SIG-M5 treated with dmso at 0.1 percent for 504 hours (cell line): ENCODE measurements at regions not wholly inside any gene's neighbourhood (a gene's known extent, or its start where the extent isn't known, plus 50 kb on each side); places are given as distances from the start of the nearest gene placed in this dataset.

Source experiments
- DNase-seq: peaks from one replicate; lab custom pipeline; 2025; ENCODE audit not compliant: unreplicated experiment; lab: John Stamatoyannopoulos, UW

GRCh38 chr1:118739501-118739900 lies 248.6 kb downstream of the TBX15 start:
- no peak for DNase-seq

GRCh38 chr1:118736322-118736721 lies 251.8 kb downstream of the TBX15 start:
- DNase-seq, result no peak

- DNase-seq, result no peak
Observed at GRCh38 chr1:118717893-118718292, 270.2 kb downstream of the TBX15 start.

GRCh38 chr1:118716775-118717174 lies 271.4 kb downstream of the TBX15 start:
- DNase-seq, result no peak

- no peak for DNase-seq
Observed at GRCh38 chr1:118711356-118711755, 276.8 kb downstream of the TBX15 start.

GRCh38 chr1:118698911-118699310 lies 289.2 kb downstream of the TBX15 start:
- DNase-seq, result no peak

GRCh38 chr1:118692143-118692542 lies 296.0 kb downstream of the TBX15 start:
- DNase-seq, result no peak

- no peak for DNase-seq
Observed at GRCh38 chr1:118688891-118689290, 299.3 kb downstream of the TBX15 start.

GRCh38 chr1:118661769-118662320 lies 326.3 kb downstream of the TBX15 start:
- DNase-seq, result no peak

GRCh38 chr1:118660769-118661168 lies 327.4 kb downstream of the TBX15 start:
- no peak for DNase-seq

- DNase-seq, result no peak
Observed at GRCh38 chr1:118659646-118660045, 328.5 kb downstream of the TBX15 start.

- no peak for DNase-seq
Observed at GRCh38 chr1:118650107-118650807, 337.9 kb downstream of the TBX15 start.

GRCh38 chr1:118649369-118650106 lies 338.6 kb downstream of the TBX15 start:
- DNase-seq, result no peak

GRCh38 chr1:118636004-118636403 lies 352.1 kb downstream of the TBX15 start:
- DNase-seq, result peak; percentile 49

GRCh38 chr1:118627435-118627834 lies 360.7 kb downstream of the TBX15 start:
- DNase-seq, result no peak

GRCh38 chr1:118621839-118622238 lies 366.3 kb downstream of the TBX15 start:
- DNase-seq, result no peak

GRCh38 chr1:118618618-118619340 lies 369.4 kb downstream of the TBX15 start:
- DNase-seq, result no peak

GRCh38 chr1:118617916-118618315 lies 370.2 kb downstream of the TBX15 start:
- no peak for DNase-seq

- no peak for DNase-seq
Observed at GRCh38 chr1:118615066-118615465, 373.1 kb downstream of the TBX15 start.

- no peak for DNase-seq
Observed at GRCh38 chr1:118589238-118589846, 398.8 kb downstream of the TBX15 start.

- DNase-seq, result no peak
Observed at GRCh38 chr1:118588566-118588965, 399.6 kb downstream of the TBX15 start.
